Panc1 (cell line): ENCODE measurements at regions not wholly inside any gene's neighbourhood (a gene's known extent, or its start where the extent isn't known, plus 50 kb on each side); places are given as distances from the start of the nearest gene placed in this dataset.
"Not testable (repeated sequence)": the region's sequence is repeated elsewhere in the genome, so short reads cannot be mapped to it uniquely, and the experiment has no call there.

Experiments used
- ATAC-seq: fragments of 200-7000 bp; cut with Tn5 transposase; 2 replicates; pipeline ENCODE4 v1.9.1; 2020; ENCODE audit warnings: mild to moderate bottlenecking, moderate library complexity
- BruUV-seq: library from RNA; stranded (reverse); fragments of 400-500 nt; replicated peaks from 2 replicates; lab custom pipeline; 2021; lab: Mats Ljungman, UMichigan
- CTCF ChIA-PET: fragments of 300-600 bp; sonication (Branson Sonifier 250); formaldehyde crosslinking; loops from one replicate; lab custom pipeline; 2022; ENCODE audit warnings: antibody characterized with exemption; lab: Charles Lee
- POLR2A ChIA-PET: fragments of 300-600 bp; sonication (Branson Sonifier 250); formaldehyde crosslinking; loops from one replicate; lab custom pipeline; 2022; ENCODE audit warnings: antibody characterized with exemption; lab: Charles Lee
- DNase-seq: peaks from one replicate; pipeline ENCODE4 v3.0.0-alpha.2; 2010; ENCODE audit warnings: low read depth, low spot score
- H3K27ac ChIP-seq: 2 replicates; pipeline ENCODE4 v1.5.1; 2011; ENCODE audit warnings: mild to moderate bottlenecking, low read length, inconsistent platforms
- H3K27me3 ChIP-seq: fragments of 200-500 bp; sonication (Bioruptor generic); 2 replicates; pipeline ENCODE4 v1.6.0; 2014; ENCODE audit warnings: low read length, inconsistent platforms; ENCODE audit not compliant: control insufficient read depth, insufficient read depth
- H3K36me3 ChIP-seq: fragments of 200-500 bp; sonication (Bioruptor generic); 2 replicates; pipeline ENCODE4 v1.5.1; 2014; ENCODE audit warnings: inconsistent platforms, mild to moderate bottlenecking, low read length, moderate library complexity; ENCODE audit not compliant: control insufficient read depth, insufficient read depth
- H3K4me1 ChIP-seq: 2 replicates; pipeline ENCODE4 v1.5.1; 2011; ENCODE audit warnings: inconsistent platforms, mild to moderate bottlenecking, low read length, moderate library complexity; ENCODE audit not compliant: control insufficient read depth, insufficient read depth
- H3K4me3 ChIP-seq, 2 experiments: 2 replicates each; pipeline ENCODE4 v1.5.1; 2011 to 2012; ENCODE audit warnings: low read depth in 2 of 2, low read length in 2 of 2, mild to moderate bottlenecking in 2 of 2, inconsistent platforms in 1 of 2, moderate library complexity in 1 of 2
- H3K9me3 ChIP-seq: fragments of 200-500 bp; sonication (Bioruptor generic); 2 replicates; pipeline ENCODE4 v1.5.1; 2014; ENCODE audit warnings: low read depth, mild to moderate bottlenecking, inconsistent platforms, low read length, moderate library complexity; ENCODE audit not compliant: control insufficient read depth, insufficient read depth
- POLR2AphosphoS5 ChIP-seq: IDR thresholded peaks from 2 replicates; pipeline ENCODE4 v1.6.1; 2012; ENCODE audit warnings: mild to moderate bottlenecking, low read depth, low read length, moderate library complexity
- SIN3A ChIP-seq: IDR thresholded peaks from 2 replicates; pipeline ENCODE4 v1.6.1; 2012; ENCODE audit warnings: low read depth, mild to moderate bottlenecking, low read length, moderate library complexity, borderline replicate concordance; ENCODE audit not compliant: insufficient read depth
- TCF7L2 ChIP-seq: IDR thresholded peaks from 2 replicates; pipeline ENCODE4 v1.6.1; 2011; ENCODE audit warnings: mild to moderate bottlenecking, low read depth, low read length, inconsistent platforms
- in situ Hi-C: cut with HindIII; loops from 2 replicates; pipeline ENCODE4 v1.10.0; 2016; ENCODE audit warnings: low sequenced_read_pairs, low pct_unique_long_range_greater_than_20kb
- intact Hi-C: fragments of 100-400 bp; cut with micrococcal nuclease; formaldehyde crosslinking; loops from one replicate; pipeline ENCODE4 v1.10.0; 2022; ENCODE audit not compliant: unreplicated experiment
- TF ChIP-seq, protein P1 (sequence below), 2 experiments: IDR thresholded peaks; 2 replicates each; pipeline ENCODE4 v1.6.1; 2011 to 2012; ENCODE audit warnings: low read depth in 2 of 2, control low read depth in 1 of 2, low read length in 1 of 2, mild to moderate bottlenecking in 1 of 2, moderate library complexity in 1 of 2; ENCODE audit not compliant: insufficient read depth in 1 of 2
- TF ChIP-seq, protein P2 (sequence below): fragments of 450-650 bp; IDR thresholded peaks from 2 replicates; pipeline ENCODE4 v1.5.1; 2017; ENCODE audit warnings: mild to moderate bottlenecking

DNA sequence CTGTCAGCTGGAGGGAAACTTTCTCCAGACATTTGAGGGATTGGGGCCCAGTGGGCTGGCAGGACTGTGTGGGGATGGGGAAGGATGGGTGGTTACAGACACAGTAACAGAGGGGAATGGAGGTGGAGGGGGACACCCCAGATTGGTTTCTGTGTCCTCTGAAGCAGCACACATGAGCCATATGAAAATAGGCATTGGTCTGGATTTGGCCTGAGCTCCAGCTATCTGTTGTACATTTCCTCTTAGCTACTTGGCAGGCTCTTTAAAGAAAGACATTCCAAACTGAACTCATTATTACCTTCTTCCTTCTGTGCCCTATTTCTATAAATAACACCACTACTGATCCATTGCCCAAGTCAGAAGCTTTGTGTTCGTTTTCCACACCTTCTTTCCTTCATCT is 72.0 kb upstream of the PRL start:
- ChIA-PET POLR2A (interaction anchor here (0.5 kb wide), 1 partner anchor 30 kb away, joined by 5 read pairs; no protein-coding TSS in a partner anchor), CTCF (interaction anchor here (0.7 kb wide), 1 partner anchor 11 kb away, joined by 11 read pairs; no protein-coding TSS in a partner anchor)
- ATAC-seq (no peak), DNase-seq (no peak)
- Histone ChIP-seq H3K4me1 (peaks cover 3% of the 10 kb centered on the region), H3K9me3 (no peaks in the 10 kb centered on the region; the same call in 1 of the 2 replicates), H3K4me3 (no peak overlapping the region), H3K27ac (no peak overlapping the region), H3K27me3 (no peaks in the 10 kb centered on the region), H3K36me3 (no peaks in the 10 kb centered on the region)
- in situ Hi-C loops: no loop called here
- TF ChIP-seq TCF7L2 (no peak), POLR2AphosphoS5 (no peak), SIN3A (no peak)
- TF ChIP-seq, protein P1, sequence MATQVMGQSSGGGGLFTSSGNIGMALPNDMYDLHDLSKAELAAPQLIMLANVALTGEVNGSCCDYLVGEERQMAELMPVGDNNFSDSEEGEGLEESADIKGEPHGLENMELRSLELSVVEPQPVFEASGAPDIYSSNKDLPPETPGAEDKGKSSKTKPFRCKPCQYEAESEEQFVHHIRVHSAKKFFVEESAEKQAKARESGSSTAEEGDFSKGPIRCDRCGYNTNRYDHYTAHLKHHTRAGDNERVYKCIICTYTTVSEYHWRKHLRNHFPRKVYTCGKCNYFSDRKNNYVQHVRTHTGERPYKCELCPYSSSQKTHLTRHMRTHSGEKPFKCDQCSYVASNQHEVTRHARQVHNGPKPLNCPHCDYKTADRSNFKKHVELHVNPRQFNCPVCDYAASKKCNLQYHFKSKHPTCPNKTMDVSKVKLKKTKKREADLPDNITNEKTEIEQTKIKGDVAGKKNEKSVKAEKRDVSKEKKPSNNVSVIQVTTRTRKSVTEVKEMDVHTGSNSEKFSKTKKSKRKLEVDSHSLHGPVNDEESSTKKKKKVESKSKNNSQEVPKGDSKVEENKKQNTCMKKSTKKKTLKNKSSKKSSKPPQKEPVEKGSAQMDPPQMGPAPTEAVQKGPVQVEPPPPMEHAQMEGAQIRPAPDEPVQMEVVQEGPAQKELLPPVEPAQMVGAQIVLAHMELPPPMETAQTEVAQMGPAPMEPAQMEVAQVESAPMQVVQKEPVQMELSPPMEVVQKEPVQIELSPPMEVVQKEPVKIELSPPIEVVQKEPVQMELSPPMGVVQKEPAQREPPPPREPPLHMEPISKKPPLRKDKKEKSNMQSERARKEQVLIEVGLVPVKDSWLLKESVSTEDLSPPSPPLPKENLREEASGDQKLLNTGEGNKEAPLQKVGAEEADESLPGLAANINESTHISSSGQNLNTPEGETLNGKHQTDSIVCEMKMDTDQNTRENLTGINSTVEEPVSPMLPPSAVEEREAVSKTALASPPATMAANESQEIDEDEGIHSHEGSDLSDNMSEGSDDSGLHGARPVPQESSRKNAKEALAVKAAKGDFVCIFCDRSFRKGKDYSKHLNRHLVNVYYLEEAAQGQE (IDR thresholded peaks at IDR 0.05; ENCODE audit: insufficient read depth in 1 of 2, low read depth in 2 of 2, low read length in 1 of 2): no peak
- TF ChIP-seq, protein P2, sequence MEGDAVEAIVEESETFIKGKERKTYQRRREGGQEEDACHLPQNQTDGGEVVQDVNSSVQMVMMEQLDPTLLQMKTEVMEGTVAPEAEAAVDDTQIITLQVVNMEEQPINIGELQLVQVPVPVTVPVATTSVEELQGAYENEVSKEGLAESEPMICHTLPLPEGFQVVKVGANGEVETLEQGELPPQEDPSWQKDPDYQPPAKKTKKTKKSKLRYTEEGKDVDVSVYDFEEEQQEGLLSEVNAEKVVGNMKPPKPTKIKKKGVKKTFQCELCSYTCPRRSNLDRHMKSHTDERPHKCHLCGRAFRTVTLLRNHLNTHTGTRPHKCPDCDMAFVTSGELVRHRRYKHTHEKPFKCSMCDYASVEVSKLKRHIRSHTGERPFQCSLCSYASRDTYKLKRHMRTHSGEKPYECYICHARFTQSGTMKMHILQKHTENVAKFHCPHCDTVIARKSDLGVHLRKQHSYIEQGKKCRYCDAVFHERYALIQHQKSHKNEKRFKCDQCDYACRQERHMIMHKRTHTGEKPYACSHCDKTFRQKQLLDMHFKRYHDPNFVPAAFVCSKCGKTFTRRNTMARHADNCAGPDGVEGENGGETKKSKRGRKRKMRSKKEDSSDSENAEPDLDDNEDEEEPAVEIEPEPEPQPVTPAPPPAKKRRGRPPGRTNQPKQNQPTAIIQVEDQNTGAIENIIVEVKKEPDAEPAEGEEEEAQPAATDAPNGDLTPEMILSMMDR: no peak
- BruUV-seq: no TSS peak
- intact Hi-C loops: no loop called here

DNA sequence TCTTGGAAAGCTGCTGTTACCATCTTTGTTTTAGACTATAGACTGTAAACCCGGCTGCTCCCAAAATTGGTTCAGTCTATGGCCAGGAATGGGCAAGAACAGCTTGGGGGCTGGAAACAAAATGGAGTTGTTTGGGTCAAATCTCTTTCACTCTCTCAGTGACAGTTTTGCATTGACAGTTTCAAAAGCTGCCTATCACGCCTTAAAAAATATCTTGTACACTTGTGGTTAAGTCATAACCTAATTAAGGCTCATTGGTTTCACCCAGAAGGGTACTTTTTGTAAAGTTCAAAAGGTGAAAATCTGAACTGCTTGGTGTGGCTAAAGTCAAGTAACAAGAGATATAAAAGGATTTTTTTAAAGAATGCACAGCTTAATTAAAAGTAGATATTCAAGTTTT is 76.1 kb upstream of the PRL start:
- DNase-seq (no peak), ATAC-seq (no peak)
- Histone ChIP-seq H3K4me3 (no peak overlapping the region), H3K4me1 (no peaks in the 10 kb centered on the region), H3K27ac (no peak overlapping the region), H3K9me3 (no peaks in the 10 kb centered on the region), H3K36me3 (no peaks in the 10 kb centered on the region), H3K27me3 (no peaks in the 10 kb centered on the region)
- no TSS peak for BruUV-seq
- TF ChIP-seq, protein P1 (IDR thresholded peaks at IDR 0.05; ENCODE audit: insufficient read depth in 1 of 2, low read depth in 2 of 2, low read length in 1 of 2): no peak
- TF ChIP-seq POLR2AphosphoS5: no peak
- in situ Hi-C loops (no loop called here), intact Hi-C loops (no loop called here)
- POLR2A ChIA-PET: no interaction called here
- CTCF ChIA-PET: no interaction called here

DNA sequence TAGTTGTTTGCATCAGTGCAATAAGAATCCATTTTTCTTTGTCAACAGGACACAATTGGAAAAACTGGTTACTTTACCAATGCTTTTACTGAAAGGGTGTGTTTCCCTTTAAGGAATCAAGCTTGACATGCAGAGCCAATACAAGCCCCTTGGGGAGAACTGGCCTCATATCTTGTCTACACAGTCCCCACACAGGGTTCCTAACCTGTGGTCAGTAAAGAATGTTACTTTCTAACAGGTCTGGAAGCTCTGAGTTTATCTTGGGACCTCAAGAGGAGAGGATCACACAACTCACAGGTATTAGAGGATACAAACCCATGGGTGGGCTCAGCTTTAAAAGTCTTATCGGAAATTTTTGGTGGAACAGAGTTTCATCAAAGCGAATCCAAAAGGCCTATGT is 78.1 kb upstream of the PRL start:
- intact Hi-C loops, H3K27ac ChIP-seq, BruUV-seq: not testable (repeated sequence)

DNA sequence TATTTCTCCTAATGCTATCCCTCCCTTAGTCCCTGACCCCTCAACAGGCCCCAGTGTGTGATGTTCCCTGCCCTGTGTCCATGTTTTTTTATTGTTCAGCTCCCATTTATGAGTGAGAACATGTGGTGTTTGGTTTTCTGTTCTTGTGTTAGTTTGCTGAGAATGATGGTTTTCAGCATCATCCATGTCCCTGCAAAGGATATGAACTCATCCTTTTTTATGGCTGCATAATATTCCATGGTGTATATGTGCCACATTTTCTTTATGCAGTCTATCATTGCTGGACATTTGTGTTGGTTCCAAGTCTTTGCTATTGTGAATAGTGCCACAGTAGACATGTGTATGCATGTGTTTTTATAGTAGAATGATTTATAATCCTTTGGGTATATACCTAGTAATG is 79.5 kb upstream of the PRL start:
- H3K4me1 ChIP-seq, H3K36me3 ChIP-seq, in situ Hi-C loops, DNase-seq, H3K27me3 ChIP-seq, H3K4me3 ChIP-seq, POLR2A ChIA-PET, H3K9me3 ChIP-seq, H3K27ac ChIP-seq, CTCF ChIA-PET, intact Hi-C loops, ATAC-seq, BruUV-seq: not testable (repeated sequence)

More for the DNA sequence above, 78.1 kb upstream of the PRL start:
- in situ Hi-C loops, H3K36me3 ChIP-seq, ATAC-seq, CTCF ChIA-PET, H3K4me3 ChIP-seq, H3K27me3 ChIP-seq, H3K9me3 ChIP-seq, H3K4me1 ChIP-seq, POLR2A ChIA-PET, DNase-seq: not testable (repeated sequence)
